H1 (cell line): ENCODE measurements at regions not wholly inside any gene's neighbourhood (a gene's known extent, or its start where the extent isn't known, plus 50 kb on each side); places are given as distances from the start of the nearest gene placed in this dataset.

Experiments used
- CTCF ChIA-PET: fragments of 300-600 bp; sonication (Branson Sonifier 250); formaldehyde crosslinking; loops from one replicate; lab custom pipeline; 2021; ENCODE audit not compliant: partially characterized antibody; lab: Charles Lee
- POLR2A ChIA-PET: fragments of 300-600 bp; sonication (Branson Sonifier 250); formaldehyde crosslinking; loops from one replicate; lab custom pipeline; 2021; ENCODE audit warnings: inconsistent platforms; ENCODE audit not compliant: partially characterized antibody; lab: Charles Lee
- DNase-seq, 2 experiments: peaks; one replicate each; pipeline versions ENCODE4 v3.0.0 to v3.0.0-alpha.2; 2010 to 2022; ENCODE audit warnings: low spot score in 2 of 2, low read depth in 1 of 2, mixed read lengths in 1 of 2
- FAIRE-seq: peaks from 2 replicates; lab custom pipeline; 2011; peaks lifted over from hg19 to GRCh38; lab: Jason Lieb, UNC
- H2AFZ ChIP-seq: 2 replicates; pipeline ENCODE4 v1.8.1; 2012; ENCODE audit warnings: low read length, inconsistent platforms
- H2AK5ac ChIP-seq: 2 replicates; pipeline ENCODE4 v1.6.1; 2013; ENCODE audit warnings: low read depth, low read length
- H2BK120ac ChIP-seq: replicated peaks from 2 replicates; pipeline ENCODE3; 2013; ENCODE audit warnings: low read depth, low read length, inconsistent platforms
- H2BK12ac ChIP-seq: 2 replicates; pipeline ENCODE4 v1.6.1; 2013; ENCODE audit warnings: low read depth, low read length
- H2BK15ac ChIP-seq: 2 replicates; pipeline ENCODE4 v1.6.1; 2013; ENCODE audit warnings: low read length
- H2BK20ac ChIP-seq: 2 replicates; pipeline ENCODE4 v1.6.1; 2013; ENCODE audit warnings: low read length
- H2BK5ac ChIP-seq: 2 replicates; pipeline ENCODE4 v1.6.1; 2013; ENCODE audit warnings: low read depth, low read length
- H3K14ac ChIP-seq: 2 replicates; pipeline ENCODE4 v1.6.1; 2013; ENCODE audit warnings: inconsistent platforms; ENCODE audit not compliant: insufficient read length
- H3K18ac ChIP-seq: 2 replicates; pipeline ENCODE4 v1.6.1; 2013; ENCODE audit warnings: low read length; ENCODE audit errors: extremely low read depth
- H3K23ac ChIP-seq: 2 replicates; pipeline ENCODE4 v1.6.1; 2013; ENCODE audit warnings: inconsistent platforms; ENCODE audit not compliant: insufficient read length
- H3K23me2 ChIP-seq: 2 replicates; pipeline ENCODE4 v1.6.1; 2013; ENCODE audit warnings: low read depth, low read length
- H3K27ac ChIP-seq: 2 replicates; pipeline ENCODE4 v1.6.1; 2011; ENCODE audit warnings: low read depth, low read length, inconsistent platforms
- H3K27me3 ChIP-seq, 4 experiments: replicated peaks in 1 of 4; 1 replicate in 1 of 4; 2 replicates in 3 of 4; pipeline versions ENCODE4 v1.6.1 to v1.8.1; 2011 to 2013; ENCODE audit warnings: low read length in 3 of 4, mild to moderate bottlenecking in 3 of 4, inconsistent platforms in 2 of 4, mixed read lengths in 2 of 4, moderate library complexity in 1 of 4; ENCODE audit not compliant: control insufficient read depth in 3 of 4, insufficient read depth in 3 of 4; ENCODE audit errors: extremely low read depth in 1 of 4
- H3K36me3 ChIP-seq, 4 experiments: 2 replicates each; pipeline versions ENCODE4 v1.6.1 to v1.8.1; 2011 to 2013; ENCODE audit warnings: mild to moderate bottlenecking in 4 of 4, low read length in 3 of 4, moderate library complexity in 2 of 4, control low read depth in 1 of 4, inconsistent platforms in 1 of 4; ENCODE audit not compliant: insufficient read depth in 4 of 4, control insufficient read depth in 2 of 4
- H3K4ac ChIP-seq: replicated peaks from 2 replicates; pipeline ENCODE3; 2013; ENCODE audit warnings: low read length, low read depth, mixed read lengths, inconsistent platforms; ENCODE audit not compliant: insufficient read length
- H3K4me1 ChIP-seq, 4 experiments: replicated peaks in 1 of 4; 1 replicate in 1 of 4; 2 replicates in 3 of 4; pipeline versions ENCODE4 v1.6.1 to v1.8.1; 2011 to 2013; ENCODE audit warnings: low read length in 3 of 4, inconsistent platforms in 2 of 4, mixed read lengths in 1 of 4; ENCODE audit not compliant: insufficient read depth in 4 of 4, control insufficient read depth in 3 of 4
- H3K4me2 ChIP-seq, 2 experiments: 2 replicates each; pipeline versions ENCODE4 v1.6.1 to v1.8.1; 2011 to 2013; ENCODE audit warnings: low read depth in 2 of 2, low read length in 2 of 2, control low read depth in 1 of 2, inconsistent platforms in 1 of 2, mild to moderate bottlenecking in 1 of 2; ENCODE audit not compliant: insufficient read depth in 1 of 2
- H3K4me3 ChIP-seq, 4 experiments: fragments of 200-600, 300-600 bp in 1 of 4; sonication (generic), shearing (Covaris generic), sonication (Bioruptor Twin) in 1 of 4; 2 replicates each; pipeline versions ENCODE4 v1.5.1 to v1.8.1; 2011 to 2016; ENCODE audit warnings: low read length in 4 of 4, low read depth in 3 of 4, control low read depth in 2 of 4, inconsistent platforms in 2 of 4, mild to moderate bottlenecking in 2 of 4, mixed read lengths in 1 of 4, moderate library complexity in 1 of 4; ENCODE audit not compliant: insufficient read depth in 2 of 4; ENCODE audit errors: extremely low read depth in 1 of 4
- H3K56ac ChIP-seq: replicated peaks from 2 replicates; pipeline ENCODE3; 2013; ENCODE audit warnings: low read depth, mild to moderate bottlenecking, mixed read lengths, low read length, inconsistent platforms; ENCODE audit not compliant: insufficient read length
- H3K79me1 ChIP-seq: 2 replicates; pipeline ENCODE4 v1.6.1; 2013; ENCODE audit warnings: low read depth, low read length, control low read depth
- H3K79me2 ChIP-seq, 2 experiments: 2 replicates each; pipeline versions ENCODE4 v1.6.1 to v1.8.1; 2012 to 2013; ENCODE audit warnings: low read length in 2 of 2, mild to moderate bottlenecking in 2 of 2, inconsistent platforms in 1 of 2; ENCODE audit not compliant: insufficient read depth in 2 of 2, control insufficient read depth in 1 of 2
- H3K9ac ChIP-seq, 4 experiments: replicated peaks in 1 of 4; 1 replicate in 1 of 4; 2 replicates in 3 of 4; pipeline versions ENCODE4 v1.6.1 to v1.8.1; 2011 to 2013; ENCODE audit warnings: low read depth in 3 of 4, low read length in 3 of 4, control low read depth in 2 of 4, mild to moderate bottlenecking in 2 of 4, moderate library complexity in 2 of 4, inconsistent platforms in 1 of 4; ENCODE audit errors: extremely low read depth in 1 of 4
- H3K9me3 ChIP-seq, 2 experiments: 2 replicates each; pipeline versions ENCODE4 v1.6.1 to v1.8.1; 2012 to 2013; ENCODE audit warnings: mild to moderate bottlenecking in 2 of 2, moderate library complexity in 2 of 2, control low read depth in 1 of 2, inconsistent platforms in 1 of 2, low read depth in 1 of 2, low read length in 1 of 2, mixed read lengths in 1 of 2; ENCODE audit not compliant: insufficient read depth in 2 of 2
- H4K20me1 ChIP-seq, 2 experiments: replicated peaks in 1 of 2; 2 replicates each; pipeline versions ENCODE3 to v1.8.1; 2011 to 2013; ENCODE audit warnings: inconsistent platforms in 2 of 2, low read length in 2 of 2, mild to moderate bottlenecking in 1 of 2; ENCODE audit not compliant: insufficient read depth in 2 of 2, control insufficient read depth in 1 of 2
- H4K5ac ChIP-seq: 2 replicates; pipeline ENCODE4 v1.6.1; 2013; ENCODE audit warnings: low read length, low read depth, mixed read lengths, inconsistent platforms; ENCODE audit not compliant: insufficient read length
- H4K8ac ChIP-seq: 2 replicates; pipeline ENCODE4 v1.8.0; 2013; ENCODE audit warnings: mild to moderate bottlenecking, moderate library complexity, low read length, inconsistent platforms; ENCODE audit not compliant: insufficient read depth; ENCODE audit errors: extremely low read depth
- H4K91ac ChIP-seq: replicated peaks from 2 replicates; pipeline ENCODE3; 2013; ENCODE audit warnings: low read length, mixed read lengths, inconsistent platforms; ENCODE audit not compliant: insufficient read length
- BACH1 ChIP-seq: IDR thresholded peaks from 2 replicates; pipeline ENCODE4 v1.6.1; 2012; ENCODE audit warnings: low read length, improper control_type of control experiment
- BCL11A ChIP-seq, 2 experiments: IDR thresholded peaks; one replicate each; pipeline ENCODE4 v1.6.1; 2011; ENCODE audit warnings: low read depth in 2 of 2, low read length in 2 of 2, mild to moderate bottlenecking in 2 of 2
- CTCF ChIP-seq, 3 experiments: IDR thresholded peaks; 1 replicate in 2 of 3; 2 replicates in 1 of 3; pipeline versions ENCODE4 v1.5.1 to v1.6.1; 2011; ENCODE audit warnings: low read length in 3 of 3, mild to moderate bottlenecking in 3 of 3, inconsistent platforms in 2 of 3, low read depth in 1 of 3, moderate library complexity in 1 of 3; ENCODE audit not compliant: insufficient read depth in 1 of 3; ENCODE audit errors: control extremely low read depth in 1 of 3
- GTF2F1 ChIP-seq: IDR thresholded peaks from 2 replicates; pipeline ENCODE4 v1.6.1; 2012; ENCODE audit warnings: low read depth, low read length, improper control_type of control experiment, borderline replicate concordance
- SRF ChIP-seq: IDR thresholded peaks from 2 replicates; pipeline ENCODE4 v1.6.1; 2011; ENCODE audit warnings: mild to moderate bottlenecking, low read depth, low read length, moderate library complexity
- TCF12 ChIP-seq: IDR thresholded peaks from 2 replicates; pipeline ENCODE4 v1.6.1; 2011; ENCODE audit warnings: low read depth, mild to moderate bottlenecking, low read length
- WGBS, 2 experiments: shearing (Covaris generic) in 1 of 2; methylation state at CpG; one replicate each; pipeline versions ENCODE4 v1.1.6 to v1.1.7; 2013 to 2015; ENCODE audit warnings: low lambda C conversion rate in 2 of 2, mixed read lengths in 2 of 2, inconsistent platforms in 1 of 2, low coverage in 1 of 2, missing lambda C conversion rate in 1 of 2; ENCODE audit not compliant: insufficient replicate concordance in 2 of 2, insufficient coverage in 1 of 2, insufficient read length in 1 of 2; ENCODE audit errors: extremely low coverage in 1 of 2, missing lambda C conversion rate in 1 of 2; 5-methylcytosine and 5-hydroxymethylcytosine counted together

DNA sequence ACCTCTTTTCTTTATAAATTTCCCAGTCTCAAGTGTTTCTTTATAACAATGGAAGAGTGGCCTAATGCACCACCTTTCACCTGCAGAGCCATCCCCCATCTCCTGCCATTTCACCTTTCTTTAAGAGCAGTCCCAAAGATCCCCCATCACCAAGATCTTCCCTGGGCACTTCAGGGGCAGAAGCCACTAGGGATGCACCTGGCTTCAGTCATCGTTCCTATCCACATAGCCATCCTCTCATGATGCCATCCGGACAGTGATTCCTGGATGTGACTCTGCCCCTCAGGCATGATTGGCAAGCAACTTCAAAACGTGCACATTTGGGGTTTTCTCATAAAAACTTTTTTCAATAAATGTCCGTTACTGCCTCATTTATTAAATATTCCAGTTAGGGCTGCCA is 225.9 kb downstream of the TBXT start:
- no peak overlapping the region for H2BK20ac ChIP-seq
- no peak overlapping the region for H4K91ac ChIP-seq
- H3K4ac ChIP-seq: no peak overlapping the region
- H3K27ac ChIP-seq: no peak overlapping the region
- H3K4me1 ChIP-seq: no peaks in the 10 kb centered on the region
- H3K9me3 ChIP-seq: no peaks in the 10 kb centered on the region; a peak in 1 of 4 replicates
- no peak overlapping the region for H2AFZ ChIP-seq
- no peak overlapping the region for H3K4me3 ChIP-seq
- H3K27me3 ChIP-seq: no peaks in the 10 kb centered on the region
- no peak overlapping the region for H4K5ac ChIP-seq
- H3K23me2 ChIP-seq: no peaks in the 10 kb centered on the region
- no peaks in the 10 kb centered on the region for H3K79me1 ChIP-seq
- no peak overlapping the region for H2BK120ac ChIP-seq
- no peak overlapping the region for H3K23ac ChIP-seq
- H2BK12ac ChIP-seq: no peak overlapping the region
- no peak overlapping the region for H4K8ac ChIP-seq
- H4K20me1 ChIP-seq: no peaks in the 10 kb centered on the region
- WGBS, 2 experiments: 76% methylated on average over 4 of the region's 4 CpGs; no CpG with 5 or more reads in 1 of the 2 experiments
- no peak for TF ChIP-seq GTF2F1
- TF ChIP-seq TCF12: no peak
- TF ChIP-seq SRF: no peak
- no peak for TF ChIP-seq CTCF (IDR thresholded peaks at IDR 0.05; ENCODE audit: control extremely low read depth in 1 of 3, insufficient read depth in 1 of 3, low read depth in 1 of 3, low read length in 3 of 3)
- TF ChIP-seq BCL11A (IDR thresholded peaks at IDR 0.05; ENCODE audit: low read depth in 2 of 2, low read length in 2 of 2): no peak
- TF ChIP-seq BACH1: no peak
- no peak overlapping the region for H2BK5ac ChIP-seq
- no peak overlapping the region for H3K56ac ChIP-seq
- ChIA-PET CTCF (no interaction called here), POLR2A (no interaction called here)
- H2AK5ac ChIP-seq: no peak overlapping the region
- FAIRE-seq (no peak), DNase-seq (no peak)
- H3K9ac ChIP-seq: no peak overlapping the region
- H2BK15ac ChIP-seq: no peak overlapping the region
- no peak overlapping the region for H3K18ac ChIP-seq
- H3K14ac ChIP-seq: no peak overlapping the region
- H3K36me3 ChIP-seq: no peaks in the 10 kb centered on the region
- no peak overlapping the region for H3K4me2 ChIP-seq
- H3K79me2 ChIP-seq: no peaks in the 10 kb centered on the region
